ENCODE measurements at regions not wholly inside any gene's neighbourhood (a gene's known extent, or its start where the extent isn't known, plus 50 kb on each side); places are given as distances from the start of the nearest gene placed in this dataset.
"Not testable (repeated sequence)": the region's sequence is repeated elsewhere in the genome, so short reads cannot be mapped to it uniquely, and the experiment has no call there.

DNA sequence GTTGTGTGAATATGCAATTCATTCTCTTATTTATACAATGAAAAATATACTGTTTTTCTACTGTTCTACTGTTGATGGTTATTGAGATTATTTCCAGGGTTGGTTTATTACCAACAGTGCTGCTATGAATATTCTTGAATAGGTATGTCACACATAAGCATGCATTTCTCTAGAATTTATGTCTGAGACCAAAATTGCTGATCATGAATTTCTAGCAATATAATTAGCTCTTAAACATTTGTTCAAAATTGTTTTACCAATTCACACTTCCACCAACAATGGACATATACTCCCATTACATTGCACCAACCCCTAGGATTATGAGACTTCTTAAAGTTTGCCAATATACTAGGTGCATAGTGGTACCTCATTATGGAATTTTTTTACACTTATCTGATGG lies 164.1 kb upstream of the KCNQ5 start:
- DNase-seq (ENCODE audit: low read depth): no peak

DNA sequence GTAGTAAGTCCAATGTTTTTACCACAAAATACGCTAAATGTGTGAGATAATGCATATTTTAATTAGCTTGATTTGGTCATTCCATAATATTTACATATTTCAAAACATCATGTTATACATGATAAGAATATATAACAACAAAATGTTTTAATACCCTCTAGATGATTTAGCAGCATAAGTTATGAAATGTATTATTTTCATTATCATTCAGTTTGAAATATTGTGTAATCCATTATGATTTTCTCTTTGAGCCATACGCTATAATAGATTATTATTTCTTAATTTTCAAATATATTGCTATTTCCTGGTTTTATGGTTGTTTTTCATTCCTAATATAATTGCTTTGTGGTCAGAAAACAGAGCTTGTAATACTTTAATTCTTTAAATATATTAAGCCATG lies 163.3 kb upstream of the KCNQ5 start:
- DNase-seq (ENCODE audit: low read depth): no peak

DNA sequence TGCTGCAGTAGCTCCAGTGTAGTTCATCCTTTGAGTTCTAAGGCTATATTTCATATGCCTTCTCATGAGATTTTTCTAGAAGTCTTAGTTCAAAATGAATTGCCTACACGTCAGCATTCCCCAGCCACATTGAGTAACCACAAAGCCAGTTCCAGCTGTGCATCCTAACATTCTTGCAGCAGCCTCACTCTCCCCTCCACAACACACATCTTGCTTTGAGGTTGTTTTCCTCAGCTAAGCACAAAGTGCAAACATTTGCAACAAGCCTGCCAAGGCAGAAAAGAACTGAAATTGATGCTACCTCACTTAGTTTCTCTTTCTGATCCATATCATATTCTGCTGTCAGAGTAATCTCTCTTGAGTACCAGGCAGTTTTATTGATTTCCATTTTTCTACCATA lies 160.7 kb upstream of the KCNQ5 start:
- peak; percentile 37 for DNase-seq (ENCODE audit: low read depth)

DNA sequence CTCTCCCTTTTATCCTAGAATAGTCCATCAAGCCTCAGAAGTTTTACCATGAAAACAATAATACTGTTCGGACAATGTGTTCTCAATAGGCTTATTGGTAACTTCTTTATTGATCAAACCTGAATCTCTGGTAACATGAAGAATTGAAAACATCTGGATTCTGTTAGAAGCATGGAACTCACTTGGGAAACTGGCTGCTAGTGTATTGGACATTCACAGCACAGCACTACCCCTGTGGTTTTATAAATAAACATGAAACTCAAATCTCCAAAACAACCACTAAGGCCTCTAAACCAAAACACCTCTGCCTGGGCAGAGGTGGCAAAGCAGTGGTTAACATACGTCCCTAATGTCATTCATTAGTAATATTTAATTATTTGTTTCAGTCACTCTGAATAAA lies 157.6 kb upstream of the KCNQ5 start:
- DNase-seq (ENCODE audit: low read depth): no peak

DNA sequence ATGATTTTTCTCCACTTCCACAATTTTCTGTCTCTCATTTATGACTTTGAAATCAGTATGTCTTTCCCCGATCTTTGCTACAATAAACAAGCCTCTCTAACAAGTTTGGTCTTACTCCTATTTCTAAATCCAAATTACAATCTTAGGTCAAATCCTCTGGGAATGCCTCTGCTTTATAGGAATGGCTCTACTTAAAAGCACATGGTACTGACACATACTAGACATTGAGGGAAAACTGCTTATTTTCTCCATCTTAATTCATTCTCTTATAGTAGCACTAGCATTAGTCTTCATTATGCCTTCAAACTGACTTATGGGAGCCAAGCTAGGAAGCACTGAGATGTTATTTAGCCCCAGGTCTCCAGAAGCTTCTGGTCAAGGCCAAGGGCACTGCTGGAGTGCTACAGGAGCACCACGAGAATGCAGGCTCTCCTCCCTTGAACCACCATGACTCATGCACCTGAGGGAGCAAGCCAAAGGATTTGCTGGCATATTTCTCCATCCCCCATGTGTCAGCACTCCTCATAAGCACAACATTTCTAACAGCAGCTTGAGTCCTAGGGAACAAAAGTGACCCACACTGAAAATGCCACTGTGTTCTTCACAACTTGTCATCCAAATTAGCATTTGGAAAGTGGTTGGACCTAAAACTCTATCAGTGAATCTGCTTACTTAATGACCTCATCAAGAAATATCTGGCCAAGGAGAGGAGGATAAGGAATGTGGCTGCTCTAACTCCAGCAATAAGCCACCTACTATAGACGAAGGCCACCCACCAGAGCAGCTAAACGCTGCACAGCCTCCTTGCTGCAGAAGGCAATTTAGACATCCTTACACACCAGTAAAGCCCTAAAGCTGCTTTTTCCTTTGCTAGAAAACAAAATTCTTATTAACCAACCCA lies 156.8 kb upstream of the KCNQ5 start:
- peak; percentile 66 for DNase-seq (ENCODE audit: low read depth)

DNA sequence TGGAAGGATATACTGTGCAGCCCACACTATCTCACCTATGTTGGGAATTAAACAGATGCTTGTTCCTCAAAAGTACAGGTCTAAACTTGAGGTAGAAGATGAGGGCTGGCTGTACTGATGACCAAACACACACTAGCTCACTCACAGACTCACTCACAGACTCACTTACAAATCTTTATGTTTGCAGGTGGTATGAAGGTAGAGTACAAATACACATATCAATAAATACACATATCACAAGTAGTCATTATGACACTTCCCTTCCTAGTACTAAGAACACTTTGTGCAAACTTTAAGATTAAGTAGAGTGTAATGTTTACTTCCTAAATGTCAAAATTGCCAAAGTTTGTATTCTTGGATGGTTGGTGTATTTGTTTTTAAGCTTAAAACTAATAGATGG lies 155.4 kb upstream of the KCNQ5 start:
- DNase-seq (ENCODE audit: low read depth): no peak

DNA sequence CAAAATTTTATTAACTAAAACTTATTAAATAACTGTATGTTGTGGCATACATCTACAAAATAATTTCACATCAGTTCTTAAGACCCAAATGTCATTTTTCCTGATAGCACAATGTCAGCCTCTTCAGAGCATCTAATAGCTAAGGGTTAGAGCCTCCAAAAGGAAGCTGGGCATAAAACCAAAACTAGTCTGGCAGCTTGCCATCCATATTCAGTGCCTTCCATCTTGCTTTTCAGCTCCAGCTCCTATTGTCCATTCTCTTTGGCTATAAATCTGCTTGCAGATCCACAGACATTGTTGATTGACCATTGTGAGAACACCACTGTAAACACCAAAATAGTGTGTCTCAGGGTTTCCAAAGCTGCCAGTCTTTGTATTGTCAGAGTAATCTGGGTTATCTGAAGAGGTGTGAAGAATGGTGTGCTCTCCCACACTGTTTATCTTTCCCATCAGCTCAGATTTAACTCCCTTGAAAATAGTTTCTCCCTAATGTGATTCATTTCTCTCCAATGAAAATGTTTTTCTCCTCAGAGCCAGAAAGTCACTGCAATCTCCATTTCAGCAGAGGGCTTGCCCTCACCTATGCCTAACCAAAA lies 154.8 kb upstream of the KCNQ5 start:
- DNase-seq (ENCODE audit: low read depth): no peak

DNA sequence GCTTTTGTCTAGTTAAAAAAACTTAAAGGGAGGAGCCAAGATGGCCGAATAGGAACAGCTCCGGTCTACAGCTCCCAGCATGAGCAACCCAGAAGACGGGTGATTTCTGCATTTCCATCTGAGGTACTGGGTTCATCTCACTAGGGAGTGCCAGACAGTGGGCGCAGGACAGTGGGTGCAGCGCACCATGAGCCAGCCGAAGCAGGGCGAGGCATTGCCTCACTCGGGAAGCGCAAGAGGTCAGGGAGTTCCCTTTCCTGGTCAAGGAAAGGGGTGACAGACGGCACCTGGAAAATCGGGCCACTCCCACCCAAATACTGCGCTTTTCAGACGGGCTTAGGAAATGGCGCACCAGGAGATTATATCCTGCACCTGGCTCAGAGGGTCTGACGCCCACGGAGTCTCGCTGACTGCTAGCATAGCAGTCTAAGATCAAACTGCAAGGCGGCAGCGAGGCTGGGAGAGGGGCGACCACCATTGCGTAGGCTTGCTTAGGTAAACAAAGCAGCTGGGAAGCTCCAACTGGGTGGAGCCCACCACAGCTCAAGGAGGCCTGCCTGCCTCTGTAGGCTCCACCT lies 152.4 kb upstream of the KCNQ5 start:
- DNase-seq (ENCODE audit: low read depth): not testable (repeated sequence)

DNA sequence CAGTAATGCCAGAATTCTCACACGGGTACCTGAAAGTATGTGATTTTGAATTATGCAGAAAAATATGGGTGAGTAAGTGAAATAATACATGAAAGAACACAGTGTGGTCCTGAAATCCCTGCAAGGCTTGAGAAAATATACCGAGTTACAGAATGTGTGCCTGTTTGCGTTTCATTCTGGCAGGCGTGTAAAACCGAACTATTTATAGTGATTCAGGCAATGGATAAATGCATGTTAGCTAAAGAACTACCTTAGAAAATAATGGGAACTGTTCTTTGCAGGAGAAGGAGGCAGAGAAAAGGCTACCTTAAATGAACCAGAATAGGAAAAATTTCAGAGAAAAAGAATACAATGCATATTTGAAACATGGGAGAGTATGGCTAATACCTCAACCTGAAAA lies 145.8 kb upstream of the KCNQ5 start:
- no peak for DNase-seq (ENCODE audit: low read depth)

DNA sequence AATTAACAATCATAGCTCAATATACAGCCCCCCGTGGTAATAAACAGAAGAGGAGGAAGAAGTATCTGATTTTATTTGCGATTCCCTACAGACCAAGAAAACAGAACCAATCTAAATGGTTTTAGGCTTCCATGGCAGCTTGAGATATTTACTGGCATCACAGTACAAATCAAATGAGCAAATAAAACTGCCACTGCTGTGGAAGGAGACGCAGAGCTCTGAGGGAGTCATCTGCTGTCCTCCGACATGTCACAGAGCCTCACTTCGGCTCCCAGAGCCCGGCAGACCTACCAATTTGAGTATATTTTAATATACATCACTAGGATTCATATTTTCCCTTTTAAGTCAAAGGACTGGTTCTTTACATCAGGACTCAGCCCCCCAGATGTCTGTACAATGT lies 145.2 kb upstream of the KCNQ5 start:
- DNase-seq (ENCODE audit: low read depth): no peak

DNA sequence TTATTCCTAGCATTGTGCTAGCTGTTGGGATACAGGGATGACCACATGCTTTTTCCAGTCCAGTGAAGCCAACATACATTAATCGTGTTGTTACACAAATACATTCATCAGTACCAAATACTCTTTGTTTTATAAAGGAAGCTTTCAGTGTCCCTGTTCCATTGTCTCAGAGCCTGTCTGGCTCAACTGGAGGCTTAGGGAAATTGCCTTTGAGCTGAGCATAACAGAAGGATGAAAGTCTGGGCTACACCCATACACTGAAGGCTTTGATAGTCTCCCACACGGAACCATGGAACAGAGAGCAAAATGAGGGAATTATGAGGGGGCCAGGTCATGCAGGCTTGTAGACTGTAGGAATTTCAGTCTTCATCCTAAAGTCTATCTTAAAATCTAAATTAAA lies 126.4 kb upstream of the KCNQ5 start:
- no peak for DNase-seq (ENCODE audit: low read depth)

DNA sequence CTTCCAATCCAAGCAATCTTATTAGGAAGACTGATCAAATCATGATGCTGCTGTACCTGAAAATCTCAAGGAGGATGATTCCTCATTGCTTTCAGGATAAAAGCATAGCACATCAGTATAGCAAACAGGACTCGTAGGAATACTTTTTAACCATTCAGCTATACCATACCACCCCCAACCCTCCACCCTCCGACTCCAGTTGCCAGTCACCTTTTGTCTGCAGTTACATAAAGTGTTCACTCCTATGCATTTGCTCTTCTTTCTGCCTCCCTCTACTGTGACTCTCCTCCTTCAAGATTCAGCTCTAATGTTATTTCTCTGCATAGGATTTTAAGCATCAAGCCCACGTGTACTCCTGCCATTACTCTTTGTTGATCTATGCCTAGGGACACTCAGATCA lies 124.7 kb upstream of the KCNQ5 start:
- DNase-seq (ENCODE audit: low read depth): no peak

DNA sequence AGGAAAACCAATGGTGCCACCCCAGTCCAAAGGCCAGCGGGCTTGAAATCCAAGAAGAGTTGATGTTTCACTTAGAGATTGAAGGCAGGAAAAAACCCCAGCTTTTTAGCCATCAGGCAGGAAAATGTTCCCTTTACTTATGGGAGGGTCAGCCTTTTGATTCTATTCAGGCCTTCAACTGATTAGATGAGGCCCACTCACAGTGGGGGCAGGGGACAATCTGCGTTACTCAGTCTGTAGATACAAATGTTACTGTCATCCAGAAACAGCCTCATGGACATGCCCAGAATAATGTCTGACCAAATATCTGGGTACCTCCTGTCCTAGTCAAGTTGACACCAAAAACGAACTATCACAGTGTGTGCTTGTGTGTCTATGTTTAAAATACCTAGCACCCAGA lies 121.2 kb upstream of the KCNQ5 start:
- no peak for DNase-seq (ENCODE audit: low read depth)

DNA sequence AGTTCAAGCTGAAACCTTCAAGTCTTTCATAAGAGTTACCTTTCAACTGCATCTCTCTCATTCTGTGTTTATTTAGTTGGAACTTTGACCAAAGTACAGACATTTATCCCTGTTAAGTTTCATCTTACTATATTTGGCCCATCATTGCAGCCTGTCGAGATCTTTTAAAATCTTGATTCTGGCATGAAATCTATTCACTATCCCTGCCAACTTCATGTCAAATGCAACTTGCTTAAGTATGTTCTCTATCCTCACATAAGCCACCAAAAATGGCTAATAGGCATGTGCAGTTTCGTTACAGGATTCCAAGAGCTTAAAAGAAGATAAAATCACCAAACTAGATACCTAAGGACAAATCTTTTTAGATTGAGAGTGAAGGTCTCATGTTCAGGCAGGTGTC lies 117.5 kb upstream of the KCNQ5 start:
- DNase-seq (ENCODE audit: low read depth): no peak

DNA sequence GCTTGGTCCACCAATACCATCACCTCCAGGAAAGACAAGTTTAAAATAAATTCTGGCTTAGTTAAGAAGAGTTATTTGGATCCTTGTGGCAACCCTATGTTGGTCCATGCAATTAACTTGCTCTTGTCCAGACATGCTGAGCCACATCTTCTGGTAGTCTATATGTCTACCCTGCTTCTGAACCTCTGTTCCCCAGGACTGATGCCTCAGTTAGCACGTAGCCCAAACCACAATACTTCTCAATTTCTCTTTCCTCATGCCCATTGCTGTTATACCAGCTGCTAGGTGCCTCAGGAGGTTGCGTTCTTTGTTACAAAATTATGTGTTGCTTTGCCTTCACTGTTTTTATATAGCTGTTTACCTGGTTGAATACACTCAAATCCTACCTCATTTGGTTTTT lies 116.4 kb upstream of the KCNQ5 start:
- DNase-seq (ENCODE audit: low read depth): no peak

DNA sequence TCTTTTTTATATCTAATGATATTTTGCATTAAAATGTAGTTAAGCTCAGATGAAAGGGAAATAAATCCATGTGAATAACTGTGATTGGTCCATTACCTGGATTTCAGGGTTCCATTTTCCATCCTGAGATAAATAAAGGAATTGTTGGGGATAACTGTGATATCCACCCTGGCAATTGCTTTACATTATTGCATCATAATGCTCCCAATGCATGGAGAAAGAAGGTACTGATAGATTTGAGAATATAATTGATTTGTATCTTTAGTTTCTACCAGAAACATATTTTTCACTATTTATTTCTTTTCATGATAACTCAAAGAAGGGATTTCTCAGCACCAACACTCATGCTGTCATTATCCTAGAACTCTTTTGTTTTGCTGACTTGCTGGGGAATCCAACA lies 102.0 kb upstream of the KCNQ5 start:
- no peak for DNase-seq (ENCODE audit: low read depth)

DNA sequence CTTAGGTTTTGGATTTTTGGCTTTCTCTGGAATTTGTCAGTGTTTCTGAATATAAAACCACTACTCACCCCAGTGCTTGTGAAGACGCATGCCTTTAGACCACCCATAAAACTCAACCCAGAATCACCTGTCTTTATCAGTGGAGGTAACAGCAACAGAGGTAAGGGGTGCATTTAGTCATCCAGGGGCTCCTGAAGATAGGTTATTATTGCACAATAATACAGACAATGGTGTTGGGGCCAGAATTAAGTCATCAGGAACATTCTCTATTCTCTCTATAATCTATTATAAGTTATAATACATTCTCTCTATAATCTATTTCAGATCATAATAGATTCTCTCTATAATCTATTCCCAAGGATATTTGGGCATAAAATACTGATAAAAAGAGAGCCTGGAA lies 100.2 kb upstream of the KCNQ5 start:
- DNase-seq (ENCODE audit: low read depth): no peak

DNA sequence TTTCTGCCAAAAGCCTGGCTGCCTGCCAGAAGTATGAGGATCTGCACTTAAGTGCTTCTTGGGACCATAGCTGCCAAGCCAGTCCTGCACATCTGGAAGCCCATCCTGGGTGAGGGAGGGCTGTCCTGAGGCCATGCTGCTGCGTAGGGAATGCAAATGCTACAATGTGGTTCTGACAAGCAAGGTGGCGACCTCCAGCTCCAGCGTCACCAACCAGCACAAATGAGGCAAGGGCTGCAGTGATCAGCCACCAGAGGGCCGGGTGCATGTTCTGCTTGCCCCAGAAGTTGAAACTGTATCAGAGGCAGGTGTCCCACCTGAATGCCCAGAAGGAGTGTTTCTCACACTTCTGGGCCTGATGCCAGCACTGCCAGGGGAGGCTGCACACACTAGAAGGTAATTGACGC lies 99.1 kb upstream of the KCNQ5 start:
- no peak for DNase-seq (ENCODE audit: low read depth)

DNA sequence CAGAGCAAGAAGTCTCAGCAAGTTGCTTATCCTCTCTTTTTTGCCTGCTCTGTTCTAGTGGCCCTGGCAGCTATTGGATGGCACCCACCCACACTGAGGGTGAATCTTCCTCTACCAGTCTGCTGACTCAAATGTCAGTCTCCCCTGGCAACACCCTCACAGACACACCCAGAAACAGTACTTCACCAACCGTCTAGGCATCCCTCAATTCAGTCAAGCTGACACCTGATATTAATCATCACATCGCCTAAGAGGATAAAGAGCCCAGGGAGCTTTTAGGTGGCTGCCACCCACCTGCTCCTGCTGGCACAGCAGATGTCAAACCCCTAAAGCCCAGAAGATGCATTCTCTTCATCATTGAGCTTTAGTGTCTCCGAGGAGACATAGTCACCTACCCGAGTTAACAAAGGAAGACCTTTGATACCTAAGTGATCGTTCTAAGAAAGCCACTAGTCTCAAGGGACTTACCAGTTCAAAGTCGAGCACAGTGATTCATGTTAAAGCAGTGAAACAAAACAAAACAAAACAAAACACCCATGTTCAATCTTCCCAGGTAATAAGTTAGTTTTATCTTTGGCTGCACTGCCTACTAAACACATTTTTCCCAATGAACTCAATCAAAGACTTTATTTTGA lies 97.7 kb upstream of the KCNQ5 start:
- DNase-seq (ENCODE audit: low read depth): no peak

DNA sequence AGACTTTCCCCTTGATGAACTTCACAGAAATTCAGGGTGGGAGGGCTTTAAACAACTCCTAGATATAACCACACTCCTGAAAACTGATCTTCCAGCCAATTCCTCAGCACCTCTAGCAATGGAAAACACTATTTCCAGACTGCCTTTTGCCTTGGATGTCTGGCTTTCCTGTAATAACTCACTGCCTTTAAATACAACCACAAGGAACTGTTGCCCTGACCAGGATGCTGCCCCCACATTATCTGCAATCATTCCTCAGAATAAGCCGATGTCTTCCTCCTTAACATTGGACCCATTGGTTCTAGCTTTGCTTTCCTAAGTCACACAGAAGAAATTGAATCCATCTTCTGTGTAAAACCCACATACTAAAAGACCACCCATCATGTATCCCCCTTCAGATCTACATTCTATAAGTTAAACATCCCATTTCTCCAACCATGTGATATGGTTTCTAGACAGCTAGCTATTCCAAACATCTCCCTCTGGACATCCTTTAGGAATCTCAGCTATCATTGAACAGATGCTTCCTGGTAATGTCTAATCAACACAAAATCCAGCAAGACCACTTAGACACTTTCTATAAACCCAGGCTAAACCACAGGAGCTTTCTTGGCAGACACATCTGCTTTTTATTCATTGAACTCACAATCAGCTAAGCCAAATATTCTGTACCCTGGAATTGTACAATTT lies 95.9 kb upstream of the KCNQ5 start:
- no peak for DNase-seq (ENCODE audit: low read depth)

DNA sequence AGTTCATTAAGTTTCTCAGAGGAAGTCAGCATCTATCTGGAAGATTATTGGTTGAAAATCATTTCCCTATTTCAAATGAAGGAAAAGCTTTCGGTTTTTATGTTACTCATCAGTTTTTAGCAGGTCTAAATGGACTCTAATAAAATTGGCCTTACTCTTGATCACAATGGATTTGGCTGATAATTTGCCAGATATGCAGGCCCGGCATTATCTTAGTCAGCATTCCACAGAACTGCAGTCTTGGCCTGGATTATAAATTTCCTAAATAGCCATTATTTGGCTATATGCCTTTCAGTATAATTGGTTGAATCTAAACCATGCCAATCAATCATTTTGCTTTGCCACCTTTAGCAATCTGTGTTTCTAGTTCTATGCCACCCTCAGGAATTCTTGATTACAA lies 91.7 kb upstream of the KCNQ5 start:
- DNase-seq (ENCODE audit: low read depth): no peak

DNA sequence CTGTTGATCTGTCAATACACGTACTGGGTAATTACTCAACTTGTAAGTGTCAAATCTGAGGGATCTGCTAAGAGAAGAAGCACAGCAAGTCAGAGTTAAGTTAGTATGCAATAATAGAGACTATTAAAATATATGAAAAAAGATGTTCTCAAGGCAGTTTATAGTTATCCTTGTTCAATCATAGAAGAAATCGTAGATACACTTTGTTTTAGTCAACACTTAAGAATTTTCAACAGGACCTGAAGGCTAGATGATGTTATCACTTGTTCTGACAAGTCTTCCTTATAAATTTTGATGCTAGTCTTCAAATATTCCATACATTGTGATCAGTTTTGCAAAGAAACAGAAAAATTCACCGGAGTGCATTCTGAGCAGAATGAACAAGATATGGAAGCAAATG lies 91.1 kb upstream of the KCNQ5 start:
- DNase-seq (ENCODE audit: low read depth): no peak

DNA sequence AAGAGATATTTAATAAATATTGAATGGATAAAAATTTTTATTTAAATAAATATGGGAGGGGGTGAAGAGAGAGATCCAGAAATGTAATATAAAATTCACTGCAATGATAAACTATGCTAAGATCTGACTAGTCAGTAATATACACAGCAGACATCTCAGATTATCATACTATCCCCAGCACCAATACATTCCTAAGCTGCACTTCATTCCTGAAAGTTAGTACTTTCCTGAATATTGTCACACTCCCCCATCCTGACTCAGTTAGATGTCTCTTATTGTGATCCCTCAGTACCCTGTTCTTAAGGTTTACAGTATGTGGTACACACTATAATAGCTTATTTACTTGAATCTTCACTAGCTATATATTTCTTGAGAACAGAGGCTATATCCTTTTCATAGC lies 88.3 kb upstream of the KCNQ5 start:
- DNase-seq (ENCODE audit: low read depth): no peak

All from GM04503 (cell line).